GM12865 (cell line): ENCODE measurements at regions not wholly inside any gene's neighbourhood (a gene's known extent, or its start where the extent isn't known, plus 50 kb on each side); places are given as distances from the start of the nearest gene placed in this dataset.

ENCODE experiments used
- DNase-seq: peaks from one replicate; pipeline ENCODE4 v3.0.0; 2010; ENCODE audit warnings: low read depth
- H3K4me3 ChIP-seq: 2 replicates; pipeline ENCODE4 v1.5.1; 2011; ENCODE audit warnings: mild to moderate bottlenecking, low read depth, low read length, control low read depth
- TF ChIP-seq, protein P1 (sequence below): IDR thresholded peaks from 2 replicates; pipeline ENCODE4 v1.5.1; 2011; ENCODE audit warnings: low read length, control low read depth, low read depth, inconsistent platforms; ENCODE audit not compliant: insufficient read depth; ENCODE audit errors: missing control alignments

DNA sequence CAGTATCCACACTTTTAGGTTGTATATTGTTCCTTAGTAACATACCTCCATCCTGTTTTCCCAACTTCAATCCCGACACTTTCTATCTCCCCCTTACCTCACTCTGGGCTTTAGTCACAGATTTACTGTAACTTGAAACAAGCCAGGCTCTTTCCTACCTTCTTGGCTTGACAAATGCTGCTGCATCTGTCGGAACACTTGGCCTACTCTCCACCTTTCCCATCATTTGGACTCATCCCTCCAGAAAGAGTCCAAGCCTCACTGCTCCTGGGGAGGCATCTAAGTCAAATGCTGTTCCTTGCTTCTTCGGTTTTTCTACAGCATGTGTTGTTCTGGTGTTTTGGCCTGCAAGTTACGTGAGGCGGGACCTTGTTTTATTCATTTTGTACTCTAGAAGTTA lies 142.4 kb downstream of the DACT1 start:
- TF ChIP-seq, protein P1, sequence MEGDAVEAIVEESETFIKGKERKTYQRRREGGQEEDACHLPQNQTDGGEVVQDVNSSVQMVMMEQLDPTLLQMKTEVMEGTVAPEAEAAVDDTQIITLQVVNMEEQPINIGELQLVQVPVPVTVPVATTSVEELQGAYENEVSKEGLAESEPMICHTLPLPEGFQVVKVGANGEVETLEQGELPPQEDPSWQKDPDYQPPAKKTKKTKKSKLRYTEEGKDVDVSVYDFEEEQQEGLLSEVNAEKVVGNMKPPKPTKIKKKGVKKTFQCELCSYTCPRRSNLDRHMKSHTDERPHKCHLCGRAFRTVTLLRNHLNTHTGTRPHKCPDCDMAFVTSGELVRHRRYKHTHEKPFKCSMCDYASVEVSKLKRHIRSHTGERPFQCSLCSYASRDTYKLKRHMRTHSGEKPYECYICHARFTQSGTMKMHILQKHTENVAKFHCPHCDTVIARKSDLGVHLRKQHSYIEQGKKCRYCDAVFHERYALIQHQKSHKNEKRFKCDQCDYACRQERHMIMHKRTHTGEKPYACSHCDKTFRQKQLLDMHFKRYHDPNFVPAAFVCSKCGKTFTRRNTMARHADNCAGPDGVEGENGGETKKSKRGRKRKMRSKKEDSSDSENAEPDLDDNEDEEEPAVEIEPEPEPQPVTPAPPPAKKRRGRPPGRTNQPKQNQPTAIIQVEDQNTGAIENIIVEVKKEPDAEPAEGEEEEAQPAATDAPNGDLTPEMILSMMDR, result no peak
- DNase-seq, result no peak
- no peak overlapping the region for H3K4me3 ChIP-seq

DNA sequence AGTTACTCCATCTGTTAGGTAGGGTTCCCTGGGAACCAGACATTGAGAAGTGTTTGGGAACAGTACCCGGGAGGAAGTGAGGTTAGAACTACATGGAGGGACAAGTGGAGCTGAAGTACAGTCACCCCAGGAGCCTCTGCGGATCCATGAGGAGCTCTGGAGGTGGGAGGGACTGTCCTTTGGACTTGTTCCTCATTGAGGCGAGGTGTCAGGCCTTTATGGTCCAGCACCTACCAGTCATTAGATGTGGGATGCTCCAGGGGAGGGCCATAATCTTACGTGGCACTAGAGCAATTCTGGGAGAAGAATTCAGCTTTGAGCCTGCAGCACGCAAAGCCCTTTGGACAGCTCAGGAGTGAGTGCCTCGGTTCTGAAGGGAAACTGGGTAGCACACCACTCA lies 142.8 kb downstream of the DACT1 start:
- TF ChIP-seq, protein P1, result no peak

DNA sequence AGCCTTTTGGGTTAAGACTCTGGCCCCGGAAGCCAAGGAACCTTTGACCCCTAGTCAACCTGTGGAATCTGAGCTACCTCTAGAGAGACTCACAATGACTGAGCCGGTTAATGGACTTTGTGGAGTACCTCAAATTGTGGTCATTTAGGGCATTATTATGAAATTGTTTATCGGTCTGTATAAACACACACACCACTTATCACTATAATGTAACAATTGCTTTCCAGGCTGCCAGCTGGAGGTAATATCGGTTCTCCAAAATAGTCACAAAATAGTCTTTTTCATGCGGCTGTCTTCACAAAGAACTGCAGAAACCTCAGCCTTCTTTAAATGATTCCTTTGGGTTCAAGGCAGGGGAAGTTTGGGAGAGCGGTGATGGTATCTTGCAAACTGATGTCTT lies 144.2 kb downstream of the DACT1 start:
- TF ChIP-seq, protein P1, result no peak
- DNase-seq, result no peak
- no peak overlapping the region for H3K4me3 ChIP-seq

More for the DNA sequence above, 142.8 kb downstream of the DACT1 start:
- no peak overlapping the region for H3K4me3 ChIP-seq
- no peak for DNase-seq

DNA sequence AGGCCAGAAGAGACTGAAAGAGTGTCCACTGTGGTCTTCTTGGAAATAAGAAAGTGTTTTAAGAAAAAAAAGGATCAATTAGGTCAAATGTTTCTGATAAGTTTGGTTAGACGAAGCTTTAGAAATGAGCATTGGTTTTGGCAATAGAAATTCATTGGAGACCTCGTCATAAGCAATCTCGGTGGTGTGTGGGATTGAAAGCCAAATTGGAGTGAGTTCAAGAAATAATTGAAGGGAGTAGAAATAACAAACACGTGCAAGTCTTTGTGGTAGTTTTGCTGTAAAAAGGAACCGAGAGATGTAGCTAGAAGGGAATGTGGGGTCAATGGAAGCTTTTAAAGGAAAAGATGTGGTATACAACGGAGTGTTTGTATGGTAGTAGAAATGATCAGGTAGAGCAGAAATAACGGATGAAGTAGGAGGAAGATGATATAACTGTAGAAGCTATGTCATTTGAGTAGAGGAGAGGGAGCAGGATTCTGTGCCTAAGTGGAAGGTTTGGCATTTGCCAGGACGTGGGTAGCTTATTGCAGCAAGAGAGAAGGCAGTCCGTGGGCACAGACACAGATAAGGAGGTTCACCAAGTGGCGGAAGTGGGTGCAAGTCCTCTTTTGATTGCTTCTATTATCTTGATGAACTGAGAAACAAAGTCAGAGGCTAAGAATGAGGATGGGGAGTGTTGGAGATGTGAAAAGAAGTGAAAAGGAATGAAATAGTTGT lies 146.2 kb downstream of the DACT1 start:
- DNase-seq, result no peak
- TF ChIP-seq, protein P1, result no peak
- no peak overlapping the region for H3K4me3 ChIP-seq

DNA sequence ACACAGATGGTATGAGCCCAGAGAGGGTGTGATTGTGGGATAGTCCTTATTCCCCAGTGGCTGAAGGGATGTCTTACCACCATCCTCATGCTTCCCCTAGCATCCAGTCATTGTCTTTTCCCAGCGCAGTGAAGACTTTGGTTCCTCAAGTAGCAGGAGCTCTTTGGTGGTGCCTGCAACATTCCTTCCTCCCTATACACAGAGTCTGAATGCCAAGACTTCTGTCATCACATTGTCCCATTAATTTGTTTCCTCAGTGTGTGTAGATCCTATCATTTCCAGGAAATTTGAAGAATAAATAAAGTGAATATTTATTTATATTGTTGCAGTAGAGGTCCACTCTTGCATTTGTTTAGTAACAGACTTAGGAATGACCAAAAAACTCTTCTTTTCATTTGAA lies 147.2 kb downstream of the DACT1 start:
- no peak for DNase-seq
- TF ChIP-seq, protein P1, result no peak
- H3K4me3 ChIP-seq, result no peak overlapping the region

DNA sequence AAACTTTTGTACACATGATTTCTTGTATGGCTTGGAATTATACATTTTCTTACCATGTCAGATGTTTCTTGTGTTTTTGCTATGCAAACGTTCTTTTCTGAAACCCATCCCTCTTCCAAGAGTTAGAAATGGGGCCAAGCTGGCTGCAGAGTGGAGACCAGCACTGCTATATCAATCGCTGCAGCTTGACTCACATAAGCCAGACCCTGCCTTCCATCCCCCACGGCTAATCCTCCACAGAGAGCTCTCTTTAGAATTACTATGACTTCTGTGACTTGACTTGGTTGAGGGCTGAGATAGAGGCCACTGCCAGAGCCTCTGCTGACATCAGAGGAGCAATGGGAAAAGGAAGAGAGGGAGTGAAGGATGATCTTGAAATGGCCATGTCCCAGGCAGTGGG lies 147.9 kb downstream of the DACT1 start:
- DNase-seq, result no peak
- TF ChIP-seq, protein P1, result no peak
- no peak overlapping the region for H3K4me3 ChIP-seq

DNA sequence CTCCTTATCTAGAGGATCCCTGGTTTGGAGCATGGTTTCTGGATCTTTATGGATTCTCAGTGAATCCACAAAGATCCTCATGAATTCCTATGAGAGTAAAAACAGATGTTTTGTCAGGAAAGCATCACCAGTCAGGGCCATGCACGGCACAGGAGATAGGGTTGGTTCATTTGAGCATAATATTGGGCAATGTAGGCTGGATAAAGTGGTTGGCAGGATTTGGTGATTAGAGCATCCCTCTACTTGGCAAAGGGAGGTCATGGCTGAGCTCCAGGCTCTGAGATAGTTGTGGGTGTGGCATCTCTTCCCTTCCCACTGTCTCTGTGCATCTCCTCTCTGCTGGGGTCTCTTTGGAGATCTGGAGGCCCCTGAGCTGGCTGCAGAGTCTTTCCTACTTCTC lies 149.8 kb downstream of the DACT1 start:
- H3K4me3 ChIP-seq, result no peak overlapping the region
- TF ChIP-seq, protein P1, result no peak
- DNase-seq, result no peak
